HG03175 (cell line): ENCODE measurements at regions not wholly inside any gene's neighbourhood (a gene's known extent, or its start where the extent isn't known, plus 50 kb on each side); places are given as distances from the start of the nearest gene placed in this dataset.
A peak's percentile ranks its signal among the peaks of the same experiment; 100 is the strongest.

Source experiments
- ATAC-seq: cut with Tn5 transposase; IDR thresholded peaks from one replicate; pipeline ENCODE4 v1.9.1; 2021; ENCODE audit warnings: mild to moderate bottlenecking, moderate library complexity; ENCODE audit not compliant: unreplicated experiment

DNA sequence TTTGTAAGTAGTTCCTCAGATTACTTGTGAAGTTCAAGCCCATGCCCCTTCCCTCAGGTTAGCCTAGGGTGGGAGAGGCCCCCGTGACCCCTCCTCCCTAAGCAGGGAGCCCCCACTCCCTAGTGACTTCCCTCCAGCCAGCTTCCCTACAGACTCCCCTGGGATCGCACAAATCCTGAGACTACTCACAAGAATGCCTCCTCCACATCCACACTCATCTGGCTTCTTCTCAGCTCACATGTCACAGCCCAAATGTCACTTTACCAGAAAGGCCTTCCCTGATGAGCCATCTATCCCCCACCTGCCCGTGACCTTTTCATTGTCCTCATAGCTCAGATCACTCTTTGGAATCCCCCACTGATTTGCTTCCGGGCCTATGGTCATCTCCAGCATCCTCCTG lies 96.7 kb upstream of the ARAP3 start:
- no peak for ATAC-seq

DNA sequence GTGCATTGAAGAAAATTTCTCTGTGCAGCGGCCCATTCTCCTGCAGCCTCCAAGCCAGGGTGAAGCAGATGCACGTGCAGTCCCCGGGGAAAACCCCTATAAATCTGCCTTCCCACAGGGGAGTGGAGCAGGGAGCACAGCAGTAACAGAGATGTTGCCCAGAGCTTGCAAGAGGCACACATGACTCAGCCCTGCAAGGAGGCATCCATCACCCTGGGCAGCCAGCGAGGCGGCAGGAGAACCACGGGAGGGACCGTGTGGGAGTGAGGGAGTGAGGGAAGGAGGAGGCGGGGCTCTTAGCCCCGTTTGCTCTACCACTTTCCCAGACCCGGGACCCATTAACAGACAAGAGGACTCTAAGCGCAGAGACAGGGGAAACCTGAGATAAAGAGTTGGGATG lies 96.2 kb upstream of the ARAP3 start:
- no peak for ATAC-seq

DNA sequence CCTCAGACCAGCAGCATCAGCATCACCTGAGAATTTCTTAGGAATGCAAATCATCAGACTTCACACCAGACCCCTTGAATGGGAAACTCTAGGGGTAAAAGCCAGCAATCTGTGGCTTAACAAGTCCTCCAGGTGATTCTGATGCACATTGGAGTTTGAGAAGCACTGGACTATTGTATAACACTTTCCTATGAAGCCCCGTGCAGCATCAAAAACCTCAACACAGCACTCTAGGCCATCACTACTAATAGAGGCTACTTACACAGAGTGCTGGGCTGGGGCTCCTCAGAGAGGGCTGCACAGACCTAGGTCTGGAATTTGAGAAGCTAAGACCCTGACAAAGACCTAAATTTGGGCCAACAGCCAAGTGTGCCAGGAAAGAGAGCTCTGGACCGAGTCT lies 95.7 kb upstream of the ARAP3 start:
- ATAC-seq, result no peak

DNA sequence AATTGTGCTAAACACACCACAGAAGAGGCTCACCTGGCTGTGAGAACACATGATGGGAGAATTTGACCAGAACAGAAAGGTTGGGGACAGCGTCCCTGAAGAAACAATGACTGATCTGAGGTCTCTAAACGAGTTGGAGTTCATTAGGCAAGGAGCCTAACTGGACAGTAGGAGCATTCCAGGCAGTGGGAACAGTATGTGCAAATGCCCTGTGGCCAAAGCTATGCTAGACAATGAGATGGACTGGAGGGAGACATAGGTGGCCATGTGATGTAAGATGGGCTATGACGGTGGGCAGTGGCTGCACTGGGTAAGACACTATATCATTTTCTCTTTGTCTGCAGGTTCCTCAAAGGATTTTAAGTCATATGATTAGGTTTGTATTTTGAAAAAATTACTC lies 95.1 kb upstream of the ARAP3 start:
- no peak for ATAC-seq

DNA sequence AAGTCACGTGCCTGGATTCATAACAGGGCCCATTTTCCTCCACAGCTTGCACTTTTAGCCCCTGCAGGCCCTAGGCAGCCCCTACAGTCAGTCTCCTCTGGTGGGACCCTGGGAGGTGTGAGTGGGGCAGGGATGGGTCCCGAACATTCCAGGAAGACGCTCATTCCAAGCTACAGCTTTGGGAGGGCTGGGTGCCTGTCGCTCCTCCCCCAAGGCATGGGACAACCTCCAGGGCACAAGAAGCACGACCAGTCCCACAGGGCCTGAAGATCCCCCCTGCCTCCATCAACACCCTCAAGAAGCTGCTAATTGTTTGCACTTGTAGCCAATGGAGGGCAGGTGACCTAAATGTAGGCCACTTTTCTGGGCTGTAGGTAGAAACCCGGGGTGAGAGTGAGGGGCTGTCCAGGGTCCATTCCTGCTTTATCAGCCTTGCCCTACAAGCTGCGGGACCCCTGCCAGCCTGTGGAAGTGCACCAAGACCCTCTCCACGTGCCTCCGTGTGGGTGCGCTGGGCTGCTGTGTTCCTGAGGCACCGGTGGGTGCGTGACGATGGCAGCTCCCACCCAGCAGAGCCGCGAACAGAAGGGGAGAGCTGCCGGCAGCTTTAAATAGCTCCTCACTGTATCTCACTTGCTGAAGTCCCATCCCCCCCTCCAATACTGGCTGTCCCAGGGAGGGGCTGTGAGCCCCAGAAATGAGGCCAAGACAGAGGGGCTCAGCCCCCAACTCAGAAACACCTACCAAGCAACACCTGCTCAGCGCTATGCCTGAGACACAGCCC lies 91.9 kb upstream of the ARAP3 start:
- ATAC-seq, result no peak

DNA sequence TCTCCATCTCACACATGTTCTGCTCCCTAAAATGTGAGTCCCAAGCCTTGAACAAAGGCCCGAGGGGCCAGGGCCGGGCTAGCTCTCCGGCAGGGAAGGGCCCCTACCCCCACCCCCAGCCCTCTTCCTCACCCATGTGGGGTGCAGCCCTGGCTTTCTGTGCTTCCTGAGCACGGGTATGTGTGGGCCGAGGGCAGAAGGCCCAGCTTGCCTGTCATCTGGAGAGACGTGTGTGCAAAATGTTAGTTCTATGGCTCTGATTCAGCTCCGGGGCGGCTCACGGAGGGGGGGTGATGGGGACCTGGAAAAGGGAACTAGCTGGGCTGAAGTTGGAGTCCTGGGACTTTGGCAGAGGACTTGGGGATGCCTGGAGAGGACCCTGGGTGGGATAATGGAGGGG lies 90.3 kb upstream of the ARAP3 start:
- no peak for ATAC-seq

DNA sequence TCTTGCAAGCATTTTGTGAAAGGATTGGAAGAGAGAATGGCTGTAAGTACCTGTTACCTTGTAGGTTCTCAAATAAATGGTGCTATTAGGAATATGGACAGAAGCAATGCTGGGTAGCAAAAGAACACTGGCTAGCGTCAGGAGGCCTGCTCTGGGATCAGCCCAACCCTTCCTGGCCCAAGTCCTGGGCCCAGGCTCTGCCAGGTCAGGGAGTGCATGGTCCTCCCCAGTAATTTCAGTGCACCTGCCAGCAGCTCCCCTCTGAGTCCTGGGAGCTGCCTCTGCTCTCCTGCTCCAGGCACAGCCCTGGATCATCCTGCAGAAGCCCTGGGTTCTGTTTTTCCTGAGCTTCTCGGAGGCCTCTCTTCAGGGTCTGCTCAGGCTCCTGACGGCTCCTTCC lies 89.5 kb upstream of the ARAP3 start:
- ATAC-seq, result no peak

DNA sequence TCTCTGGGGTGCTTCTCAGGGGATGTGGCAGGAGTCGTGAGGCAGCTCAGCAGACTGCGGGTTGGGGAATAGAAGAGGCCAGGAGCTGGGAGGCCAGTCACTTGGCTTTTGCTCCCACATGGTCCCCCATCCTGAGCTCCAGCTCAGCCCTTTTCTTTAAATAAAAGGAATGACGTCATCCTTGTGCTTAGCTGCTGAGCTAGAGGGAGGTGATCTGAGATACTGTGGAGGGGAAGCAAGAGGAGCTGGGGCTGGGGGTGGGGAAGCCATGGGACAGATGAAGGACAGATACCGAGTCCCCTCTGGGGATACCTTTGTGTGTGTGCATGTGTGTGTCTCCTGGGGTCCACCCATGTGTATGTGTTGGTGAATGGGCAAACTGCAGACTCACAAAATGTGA lies 89.0 kb upstream of the ARAP3 start:
- no peak for ATAC-seq

DNA sequence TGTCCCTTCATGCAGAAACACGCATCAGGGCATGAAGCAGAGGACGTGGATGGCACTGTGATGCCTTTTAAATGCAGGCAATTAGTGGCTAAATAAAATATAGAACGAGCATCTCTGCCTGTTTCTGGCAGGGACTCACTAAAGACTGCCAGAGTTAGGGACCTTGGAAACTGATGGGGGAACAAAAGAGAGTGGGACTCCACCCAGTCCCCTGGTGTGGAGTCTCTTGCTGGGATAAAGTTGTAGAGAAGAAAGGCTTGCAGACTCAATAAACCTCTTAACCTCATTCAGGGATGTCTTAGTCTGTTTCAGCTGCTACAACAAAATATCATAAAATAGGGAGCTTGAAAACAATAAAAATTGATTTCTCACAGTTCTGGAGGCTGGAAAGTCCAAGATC lies 87.6 kb upstream of the ARAP3 start:
- ATAC-seq, result no peak

DNA sequence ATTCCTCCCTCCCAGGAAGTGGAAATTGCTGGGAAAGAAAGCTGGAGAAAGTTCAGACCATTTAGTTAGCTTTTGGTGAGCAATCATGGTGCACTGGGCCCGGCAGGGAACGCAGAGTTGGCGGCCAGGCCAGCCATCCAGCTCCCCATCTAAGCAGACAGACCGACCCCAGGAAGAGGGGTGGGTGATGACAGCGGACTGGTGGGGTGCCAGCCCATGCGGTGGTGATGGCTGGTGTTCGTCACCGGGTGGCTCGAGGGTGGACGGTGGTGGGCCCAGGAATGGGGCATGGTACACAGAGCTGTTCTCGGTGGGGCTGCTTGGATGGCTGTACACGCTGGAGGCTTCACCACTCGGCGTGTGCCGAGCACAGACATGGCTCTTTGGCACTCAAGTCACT lies 85.6 kb upstream of the ARAP3 start:
- no peak for ATAC-seq

DNA sequence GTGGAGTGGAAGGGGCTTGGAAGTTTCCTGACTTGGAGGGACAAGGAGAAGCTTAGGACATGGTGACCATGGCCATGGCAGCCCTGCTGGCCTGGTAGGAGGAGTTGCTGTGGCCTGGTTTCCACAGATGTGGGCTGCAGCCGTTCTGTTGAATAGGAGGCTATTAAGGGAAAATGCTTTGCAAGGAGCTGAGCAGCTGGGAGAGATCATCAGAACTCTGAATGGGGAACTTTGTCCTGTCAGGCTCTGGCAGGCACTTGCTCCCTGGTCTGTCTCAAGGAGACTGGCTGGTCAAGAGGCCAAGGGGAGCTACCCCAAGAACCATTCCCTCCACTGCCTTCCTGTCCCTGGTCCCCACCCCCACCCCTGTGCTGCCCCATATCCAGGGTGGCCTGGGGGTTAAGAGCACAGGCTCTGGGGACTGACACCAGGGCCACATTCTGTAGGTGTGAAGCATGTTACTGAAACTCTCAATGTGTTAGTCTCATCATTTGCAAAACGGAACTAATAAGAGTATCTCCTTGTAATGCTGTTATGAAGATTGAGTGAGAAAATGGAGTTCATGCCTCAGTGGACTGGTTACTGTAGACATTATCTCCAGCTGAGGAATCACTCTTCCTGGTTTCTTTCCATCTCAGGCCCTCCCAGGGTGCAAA lies 84.0 kb upstream of the ARAP3 start:
- ATAC-seq, result peak; percentile 53

DNA sequence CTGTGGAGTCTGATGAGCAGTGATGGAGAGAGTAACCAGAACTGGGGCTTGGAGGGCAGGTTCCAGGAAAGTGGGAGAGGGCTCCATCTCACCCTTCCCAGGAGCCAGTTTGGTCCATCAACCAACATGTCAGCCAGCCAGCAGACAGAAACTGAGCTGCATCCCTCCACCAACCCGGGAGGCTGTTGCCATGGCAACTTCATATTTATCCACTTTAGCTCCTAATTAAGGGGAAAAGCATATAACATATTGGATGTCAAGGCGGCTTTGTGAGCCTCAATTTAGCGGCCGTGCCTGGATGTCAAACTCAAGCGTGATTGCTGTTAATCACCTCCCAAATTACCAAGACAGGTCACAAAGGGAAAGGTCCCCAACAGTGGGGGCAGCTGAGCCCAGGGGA lies 81.5 kb upstream of the ARAP3 start:
- no peak for ATAC-seq

DNA sequence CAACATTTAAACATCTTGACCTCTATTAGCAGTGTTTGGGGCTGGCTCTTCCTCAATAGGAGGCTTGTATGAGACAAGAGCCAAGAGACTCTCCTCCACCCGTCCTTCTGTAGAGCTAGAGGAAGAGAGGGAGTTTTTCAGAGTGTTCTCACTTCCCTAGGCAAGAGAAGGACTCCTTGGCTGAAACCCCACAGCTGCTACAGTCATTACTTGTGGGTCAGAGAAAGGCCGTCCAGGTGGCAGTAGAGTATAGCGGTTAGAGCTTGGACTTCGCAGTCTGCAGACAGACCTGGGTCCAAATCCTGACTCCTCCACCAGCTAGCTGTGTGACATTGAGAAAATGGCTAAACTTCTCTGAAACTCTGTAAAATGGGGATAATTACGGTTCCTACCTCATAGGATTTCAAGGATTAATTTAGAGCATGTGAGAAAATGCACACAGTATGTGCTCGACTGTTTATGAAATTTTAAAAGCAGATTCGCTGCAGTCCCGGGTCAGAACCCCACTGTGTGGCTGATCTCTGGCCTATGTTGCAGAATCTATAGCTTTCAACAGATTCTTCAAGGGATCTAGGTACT lies 80.8 kb upstream of the ARAP3 start:
- no peak for ATAC-seq

DNA sequence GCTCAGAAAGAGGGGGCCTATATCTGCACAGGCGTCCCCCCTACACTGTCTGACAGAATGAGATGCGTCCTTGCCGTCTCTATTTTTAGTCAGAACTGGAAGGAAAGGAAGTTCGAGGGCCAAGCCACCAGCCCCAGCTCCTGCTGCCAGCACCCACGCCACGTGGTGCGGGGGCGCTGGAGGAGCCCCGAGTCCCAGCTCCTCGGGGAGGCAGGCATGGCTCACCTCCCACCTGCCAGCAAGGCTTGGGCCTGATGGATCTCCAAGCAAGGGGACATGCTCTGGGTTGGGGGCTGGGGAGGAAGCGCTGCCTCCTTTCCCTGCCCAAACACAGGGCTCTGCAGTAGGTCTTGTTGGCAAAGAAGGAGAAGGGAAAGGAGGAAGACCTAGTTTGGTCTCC lies 80.3 kb upstream of the ARAP3 start:
- ATAC-seq, result no peak

DNA sequence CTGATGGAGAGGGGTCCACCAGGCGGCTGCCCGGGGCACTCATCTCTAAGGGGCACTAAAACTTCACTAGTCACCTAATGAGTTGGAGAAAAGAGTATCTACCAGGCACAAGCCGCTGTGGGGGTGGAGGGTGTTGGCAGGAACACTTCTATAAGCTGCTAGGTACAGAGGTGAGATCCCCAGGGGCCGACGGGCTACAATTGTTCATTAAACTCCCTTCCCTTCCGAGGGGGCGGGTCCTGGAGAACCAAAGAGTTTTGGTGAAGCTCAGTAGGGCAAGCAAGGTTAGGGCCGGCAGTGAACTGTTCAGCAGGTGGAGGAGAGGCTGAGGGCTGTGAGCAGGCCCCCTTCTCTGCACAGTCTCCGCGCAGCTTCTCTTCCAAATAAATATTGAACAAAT lies 78.7 kb upstream of the ARAP3 start:
- ATAC-seq, result no peak

DNA sequence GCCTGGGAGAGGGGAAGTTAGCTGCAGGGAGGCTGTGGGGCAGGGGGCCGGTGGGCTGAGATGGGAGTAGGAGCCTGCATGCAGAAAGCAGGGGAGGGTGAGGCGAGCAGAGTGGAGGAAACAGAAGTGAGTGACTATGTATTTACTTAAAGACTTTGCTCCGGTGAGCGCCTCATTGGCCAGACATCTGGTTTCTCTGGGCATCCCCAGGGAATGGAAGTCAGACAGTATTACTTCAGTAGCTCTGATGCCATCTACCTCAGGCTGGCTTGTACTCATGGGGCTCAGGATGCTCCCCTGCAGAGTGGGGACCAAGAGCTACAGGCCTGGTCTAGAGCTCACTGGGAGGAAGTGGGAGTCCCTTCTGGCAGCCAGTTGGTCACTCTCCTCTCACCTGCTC lies 78.2 kb upstream of the ARAP3 start:
- no peak for ATAC-seq

DNA sequence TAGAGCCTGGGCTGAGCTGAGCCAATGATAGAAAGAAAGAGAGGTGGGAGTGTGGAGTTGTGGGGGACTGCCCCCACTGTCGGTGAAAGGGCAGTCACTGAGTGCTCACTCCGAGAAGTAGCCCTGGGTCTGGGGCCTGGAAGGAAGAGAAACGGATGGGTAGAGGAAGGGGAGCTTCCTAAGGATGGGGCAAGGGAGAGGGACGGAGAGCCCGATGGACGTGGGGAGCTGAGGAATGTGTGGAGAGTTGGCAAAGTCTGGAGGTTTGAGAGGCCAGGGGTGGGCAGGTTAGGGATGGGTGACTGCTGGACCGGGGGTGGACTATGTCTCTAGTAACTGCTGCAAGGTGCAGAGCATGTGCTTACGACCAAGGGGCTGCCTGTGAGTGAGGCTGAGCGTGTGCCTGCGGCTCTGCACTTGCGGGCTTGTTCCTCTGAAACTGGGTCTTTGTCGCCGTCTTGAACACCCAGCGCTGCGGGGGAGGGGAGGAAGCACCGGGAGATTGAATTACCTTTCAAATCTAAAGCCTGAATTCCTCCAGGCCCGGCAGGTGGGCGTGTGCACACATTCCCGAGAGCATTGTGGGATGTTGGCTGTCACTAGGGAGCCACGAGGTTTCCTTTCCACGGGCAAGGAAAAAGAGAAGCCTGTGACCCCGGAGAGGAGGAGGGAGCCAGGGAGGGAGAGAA lies 76.4 kb upstream of the ARAP3 start:
- no peak for ATAC-seq

DNA sequence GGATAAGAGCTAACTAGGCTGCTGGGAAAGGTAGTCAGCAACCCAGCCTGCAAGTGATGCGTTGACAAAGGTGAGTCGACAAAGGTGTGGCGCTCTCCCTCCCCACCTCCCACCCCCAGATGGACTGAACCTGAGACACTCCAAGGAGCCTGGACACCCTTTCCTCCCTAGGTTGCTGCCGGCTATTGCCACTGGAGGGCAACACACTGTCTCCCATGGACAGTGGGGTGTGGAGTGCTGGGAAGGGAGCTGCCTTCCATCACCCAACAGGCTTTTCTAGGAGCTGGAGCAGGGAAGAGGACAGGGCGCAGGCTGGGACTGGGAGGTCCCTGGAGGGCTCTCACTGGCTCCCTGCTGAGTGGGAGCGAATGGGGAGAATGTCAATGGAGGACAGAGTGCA lies 75.4 kb upstream of the ARAP3 start:
- ATAC-seq, result no peak

DNA sequence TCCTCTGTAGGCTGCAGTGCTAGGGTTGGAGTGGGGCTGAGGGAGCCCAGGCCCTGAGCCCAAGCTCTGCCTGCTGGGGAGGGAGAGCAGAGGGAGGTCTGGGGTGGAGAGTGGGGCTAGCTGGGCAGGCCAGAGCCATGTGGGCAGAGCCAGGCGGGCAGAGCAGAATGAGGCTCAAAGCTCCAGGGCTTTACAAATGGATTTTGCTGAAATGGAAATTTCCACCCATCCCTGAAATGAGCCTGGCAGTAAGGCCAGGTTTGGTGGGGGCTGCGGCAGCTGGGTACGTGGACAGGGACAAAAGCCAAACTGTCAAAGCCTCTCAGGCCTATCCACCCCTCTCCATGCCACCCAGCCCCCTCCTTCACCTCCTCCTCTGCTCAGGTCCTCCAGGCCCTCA lies 74.2 kb upstream of the ARAP3 start:
- no peak for ATAC-seq

DNA sequence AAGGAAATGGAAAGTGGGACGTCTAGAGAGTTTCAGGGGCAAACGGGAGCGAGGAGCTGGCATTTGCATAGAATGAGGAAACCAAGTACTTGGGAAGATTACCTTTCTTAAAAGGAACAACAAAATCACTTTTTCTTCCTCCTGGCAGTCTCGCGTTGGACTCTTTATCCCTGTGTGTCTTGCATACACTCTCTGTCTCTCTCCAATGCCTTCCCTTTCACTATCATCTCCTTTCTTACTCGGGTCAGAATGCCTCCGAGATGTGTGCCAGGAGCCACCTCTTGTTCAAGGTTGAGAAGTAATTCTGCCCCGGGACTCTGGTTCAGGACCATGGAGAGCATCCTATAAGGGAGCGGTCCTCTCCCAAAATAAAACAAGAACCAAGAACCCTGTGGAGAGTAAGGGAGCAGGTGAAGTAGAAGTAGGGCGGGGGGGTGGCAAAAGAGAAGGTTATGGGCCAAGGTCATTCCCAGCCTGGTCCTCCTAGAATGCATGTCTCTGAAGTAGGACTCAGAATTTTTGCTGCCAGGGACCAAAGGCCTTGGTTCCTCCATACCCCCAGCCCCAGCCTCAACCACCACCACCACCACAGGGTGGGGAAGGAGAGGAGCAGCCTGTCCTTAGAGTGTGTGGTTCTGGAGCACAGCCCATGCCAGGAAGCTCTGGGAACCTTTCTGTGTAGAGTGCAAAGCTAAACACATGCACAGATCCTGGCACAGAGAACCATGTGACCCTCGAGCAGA lies 72.1 kb upstream of the ARAP3 start:
- no peak for ATAC-seq
